GM06990 (cell line): ENCODE measurements at regions not wholly inside any gene's neighbourhood (a gene's known extent, or its start where the extent isn't known, plus 50 kb on each side); places are given as distances from the start of the nearest gene placed in this dataset.

Experiments
- DNase-seq: peaks from one replicate; pipeline ENCODE4 v3.0.0-alpha.2; 2011; ENCODE audit not compliant: insufficient read length; ENCODE audit errors: extremely low read depth
- H3K27me3 ChIP-seq: replicated peaks from 2 replicates; pipeline ENCODE4 v1.6.0; 2011; ENCODE audit warnings: low read length; ENCODE audit not compliant: control insufficient read depth, insufficient read depth
- H3K36me3 ChIP-seq: 2 replicates; pipeline ENCODE4 v1.5.1; 2011; ENCODE audit warnings: low read length; ENCODE audit not compliant: control insufficient read depth, insufficient read depth
- H3K4me3 ChIP-seq: replicated peaks from 2 replicates; pipeline ENCODE4 v1.5.1; 2011; ENCODE audit warnings: low read depth, mild to moderate bottlenecking, control low read depth, low read length
- TF ChIP-seq, protein P1 (sequence below): IDR thresholded peaks from 2 replicates; pipeline ENCODE4 v1.5.1; 2011; ENCODE audit warnings: low read length, control low read depth, mild to moderate bottlenecking, inconsistent platforms; ENCODE audit not compliant: insufficient read depth, poor library complexity, severe bottlenecking

DNA sequence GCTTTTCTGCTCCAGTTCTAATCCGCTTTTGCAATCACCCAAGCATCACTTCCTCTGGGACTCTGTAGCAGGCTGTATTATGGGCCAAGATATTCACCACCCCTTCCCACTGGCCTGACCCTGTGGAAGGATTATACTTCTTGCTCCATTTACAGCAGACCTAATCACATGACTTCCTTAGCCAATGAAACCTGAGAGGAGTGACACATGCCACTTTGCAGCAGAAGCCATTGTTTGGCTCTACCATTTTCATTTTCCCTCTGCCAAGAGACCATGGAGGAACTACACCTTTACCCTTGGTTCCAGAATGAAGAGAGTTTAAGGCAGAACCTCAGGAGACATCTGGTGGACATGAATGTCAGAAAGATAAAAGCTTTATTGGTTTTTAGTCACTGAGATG is 134.9 kb upstream of the HSD17B12 start:
- Histone ChIP-seq H3K36me3 (no peaks in the 10 kb centered on the region), H3K4me3 (no peak overlapping the region), H3K27me3 (no peaks in the 10 kb centered on the region; the same call in 1 of the 2 replicates)
- no peak for DNase-seq
- TF ChIP-seq, protein P1, sequence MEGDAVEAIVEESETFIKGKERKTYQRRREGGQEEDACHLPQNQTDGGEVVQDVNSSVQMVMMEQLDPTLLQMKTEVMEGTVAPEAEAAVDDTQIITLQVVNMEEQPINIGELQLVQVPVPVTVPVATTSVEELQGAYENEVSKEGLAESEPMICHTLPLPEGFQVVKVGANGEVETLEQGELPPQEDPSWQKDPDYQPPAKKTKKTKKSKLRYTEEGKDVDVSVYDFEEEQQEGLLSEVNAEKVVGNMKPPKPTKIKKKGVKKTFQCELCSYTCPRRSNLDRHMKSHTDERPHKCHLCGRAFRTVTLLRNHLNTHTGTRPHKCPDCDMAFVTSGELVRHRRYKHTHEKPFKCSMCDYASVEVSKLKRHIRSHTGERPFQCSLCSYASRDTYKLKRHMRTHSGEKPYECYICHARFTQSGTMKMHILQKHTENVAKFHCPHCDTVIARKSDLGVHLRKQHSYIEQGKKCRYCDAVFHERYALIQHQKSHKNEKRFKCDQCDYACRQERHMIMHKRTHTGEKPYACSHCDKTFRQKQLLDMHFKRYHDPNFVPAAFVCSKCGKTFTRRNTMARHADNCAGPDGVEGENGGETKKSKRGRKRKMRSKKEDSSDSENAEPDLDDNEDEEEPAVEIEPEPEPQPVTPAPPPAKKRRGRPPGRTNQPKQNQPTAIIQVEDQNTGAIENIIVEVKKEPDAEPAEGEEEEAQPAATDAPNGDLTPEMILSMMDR = no peak

DNA sequence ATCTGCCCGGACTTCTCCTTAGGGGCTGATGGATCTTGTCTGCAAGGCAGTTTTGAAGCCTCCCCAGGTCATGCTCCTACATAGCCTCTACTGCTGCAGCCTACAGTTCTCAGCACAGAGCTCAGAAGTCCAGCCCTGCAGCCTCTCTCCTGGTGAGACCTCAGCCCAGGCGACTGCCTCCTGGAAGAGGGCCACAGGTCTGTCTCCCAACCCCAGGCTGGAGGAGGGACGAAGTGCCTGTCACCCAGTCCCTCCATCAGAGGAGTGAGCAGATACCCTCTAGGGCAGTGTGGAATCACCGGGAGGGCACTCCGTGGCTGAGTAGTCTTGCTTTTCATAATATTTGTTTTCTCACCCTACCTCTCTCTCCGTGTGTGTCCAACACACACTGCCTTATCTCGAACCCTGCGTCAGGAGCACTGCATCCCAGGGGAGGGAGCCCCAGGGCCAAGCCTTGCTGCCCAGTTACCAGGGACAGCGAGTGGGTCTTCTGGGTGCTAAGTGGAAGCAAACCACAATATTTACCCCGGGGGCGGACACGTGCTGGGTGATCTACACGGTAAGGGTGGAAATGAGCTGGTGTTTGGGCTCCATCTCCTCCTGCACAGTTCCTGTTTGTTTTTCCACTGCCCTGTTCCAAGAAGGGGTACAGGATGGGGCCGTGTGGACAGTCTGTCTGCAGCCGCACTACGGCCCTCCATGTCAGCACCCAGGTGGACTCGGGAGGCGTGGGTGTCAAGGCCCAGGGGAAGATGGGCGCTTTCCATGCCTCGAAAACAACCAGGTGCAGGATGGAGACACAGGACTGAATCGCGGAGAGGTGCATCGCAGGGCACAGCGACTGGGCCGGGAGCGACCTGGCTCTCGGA is 133.7 kb upstream of the HSD17B12 start:
- Histone ChIP-seq H3K36me3 (no peaks in the 10 kb centered on the region), H3K27me3 (no peaks in the 10 kb centered on the region; the same call in 1 of the 2 replicates), H3K4me3 (no peak overlapping the region)
- TF ChIP-seq, protein P1 = no peak
- DNase-seq = no peak

DNA sequence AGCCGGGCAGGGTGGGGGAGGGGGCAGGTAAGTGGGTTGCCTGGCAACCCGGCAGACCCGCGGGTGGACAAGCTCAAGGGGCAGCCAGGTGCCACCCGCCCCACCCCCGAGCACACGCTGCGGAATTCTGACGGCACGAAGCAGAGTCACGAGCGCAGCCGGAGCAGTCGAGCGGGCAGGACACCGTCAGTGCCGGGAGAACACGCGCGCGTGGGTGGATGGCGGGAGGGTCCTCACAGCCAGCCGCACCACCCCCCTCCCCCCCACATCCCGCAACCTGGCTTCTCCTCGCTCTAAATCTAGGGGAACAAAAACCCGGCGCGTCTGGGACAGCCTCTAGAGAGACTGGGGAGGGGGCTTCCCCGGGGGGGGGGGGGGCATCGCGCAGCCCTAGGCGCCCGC is 133.1 kb upstream of the HSD17B12 start:
- Histone ChIP-seq H3K36me3 (no peaks in the 10 kb centered on the region), H3K27me3 (no peaks in the 10 kb centered on the region; the same call in 1 of the 2 replicates), H3K4me3 (no peak overlapping the region)
- TF ChIP-seq, protein P1 = no peak
- no peak for DNase-seq

DNA sequence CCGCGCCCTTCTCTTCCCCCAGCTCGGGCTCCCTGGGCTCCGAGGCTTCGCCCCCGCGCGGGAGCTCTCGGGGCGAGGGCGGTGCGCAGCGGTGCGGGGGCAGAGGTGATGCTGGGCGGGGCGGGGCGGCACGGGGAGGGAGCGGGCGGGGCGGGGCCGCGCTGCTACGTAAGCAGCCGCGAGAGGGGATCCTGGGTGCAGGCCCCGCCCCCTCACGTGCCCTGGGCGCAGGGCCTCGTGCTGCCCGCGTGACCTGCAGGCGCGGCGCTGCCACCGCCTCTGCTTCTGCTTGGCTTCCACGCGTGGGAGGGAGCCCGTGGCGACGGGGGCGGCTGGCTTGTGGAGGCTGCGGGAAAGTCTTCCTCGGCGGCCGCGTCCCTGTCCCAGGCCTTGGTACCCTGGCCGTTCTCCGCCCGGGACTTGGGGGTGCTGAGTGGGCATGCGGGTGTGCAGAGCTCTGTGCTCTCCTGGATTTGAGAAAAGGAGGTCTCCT is 132.6 kb upstream of the HSD17B12 start:
- Histone ChIP-seq H3K36me3 (no peaks in the 10 kb centered on the region), H3K4me3 (no peak overlapping the region), H3K27me3 (no peaks in the 10 kb centered on the region; the same call in 1 of the 2 replicates)
- TF ChIP-seq, protein P1 = no peak
- DNase-seq = no peak

DNA sequence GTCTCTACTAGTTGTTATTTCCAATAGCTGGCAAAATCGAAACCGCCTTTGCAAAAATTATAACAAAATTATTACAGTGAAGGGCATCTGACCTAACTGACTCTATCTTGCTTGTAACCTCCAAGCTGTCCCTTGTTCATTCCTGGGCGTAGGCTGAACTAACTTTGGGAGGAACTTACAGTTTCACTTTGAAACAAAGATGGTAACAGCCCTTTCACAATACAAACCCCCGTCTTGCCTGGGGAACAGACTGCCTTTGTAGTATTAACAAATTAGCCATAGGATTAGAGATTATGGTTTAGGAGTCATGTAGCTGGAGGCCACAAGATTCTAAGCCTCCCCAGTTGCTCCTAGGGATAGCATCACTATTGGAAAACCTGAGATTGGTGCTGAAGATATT is 131.6 kb upstream of the HSD17B12 start:
- DNase-seq = no peak
- no peaks in the 10 kb centered on the region; the same call in 1 of the 2 replicates for H3K27me3 ChIP-seq
- no peak overlapping the region for H3K4me3 ChIP-seq
- TF ChIP-seq, protein P1 = no peak
- H3K36me3 ChIP-seq = no peaks in the 10 kb centered on the region

DNA sequence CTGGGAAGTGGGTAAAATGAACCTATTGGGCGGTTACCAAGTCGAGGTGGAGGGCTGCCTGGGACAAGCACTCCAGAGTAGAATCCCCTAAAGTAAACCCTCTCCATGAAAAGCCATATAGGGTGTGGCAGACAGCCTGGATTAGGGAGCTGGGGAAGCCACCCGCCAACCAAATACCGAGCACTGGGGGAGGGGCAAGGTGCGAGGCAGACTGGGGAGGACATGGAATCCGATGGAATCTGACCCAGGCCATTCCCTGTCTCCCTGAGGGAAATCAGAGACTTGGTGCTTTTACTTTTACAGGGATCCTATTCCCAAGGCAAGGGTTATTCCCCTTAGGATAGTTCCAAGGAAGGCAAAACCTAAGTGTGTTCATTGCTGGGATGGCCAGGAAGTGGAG is 130.9 kb upstream of the HSD17B12 start:
- Histone ChIP-seq H3K4me3 (no peak overlapping the region), H3K36me3 (no peaks in the 10 kb centered on the region), H3K27me3 (no peaks in the 10 kb centered on the region; the same call in 1 of the 2 replicates)
- DNase-seq = no peak
- TF ChIP-seq, protein P1 = no peak
